Suppressor macrophage (primary cell): ENCODE measurements at regions not wholly inside any gene's neighbourhood (a gene's known extent, or its start where the extent isn't known, plus 50 kb on each side); places are given as distances from the start of the nearest gene placed in this dataset.
"Not testable (repeated sequence)": the region's sequence is repeated elsewhere in the genome, so short reads cannot be mapped to it uniquely, and the experiment has no call there.

Experiments used
- DNase-seq, 4 experiments: peaks; one replicate each; pipeline ENCODE4 v3.0.0-alpha.2; 2020 to 2022

GRCh38 chr11:37263467-37263866 is 665.4 kb upstream of the RAG2 start:
- not testable (repeated sequence) for DNase-seq

- DNase-seq = no peak
These were observed 661.7 kb upstream of the RAG2 start for GRCh38 chr11:37259734-37260133.

- no peak for DNase-seq
These were observed 650.1 kb upstream of the RAG2 start for GRCh38 chr11:37248145-37248544.

GRCh38 chr11:37246092-37246491 is 648.1 kb upstream of the RAG2 start:
- not testable (repeated sequence) for DNase-seq

GRCh38 chr11:37230865-37231264 is 632.8 kb upstream of the RAG2 start:
- no peak for DNase-seq

GRCh38 chr11:37223962-37224361 is 625.9 kb upstream of the RAG2 start:
- no peak for DNase-seq

GRCh38 chr11:37203006-37203405 is 605.0 kb upstream of the RAG2 start:
- no peak for DNase-seq

- no peak for DNase-seq
These were observed 601.0 kb upstream of the RAG2 start for GRCh38 chr11:37199082-37199481.

GRCh38 chr11:37184326-37184725 is 586.3 kb upstream of the RAG2 start:
- no peak for DNase-seq

- DNase-seq = no peak
These were observed 584.0 kb upstream of the RAG2 start for GRCh38 chr11:37182031-37182430.

GRCh38 chr11:37177721-37178120 is 579.7 kb upstream of the RAG2 start:
- DNase-seq = no peak

GRCh38 chr11:37171451-37171850 is 573.4 kb upstream of the RAG2 start:
- DNase-seq = no peak

- DNase-seq = no peak
These were observed 572.3 kb upstream of the RAG2 start for GRCh38 chr11:37170311-37170710.

- not testable (repeated sequence) for DNase-seq
These were observed 547.4 kb upstream of the RAG2 start for GRCh38 chr11:37145434-37145833.

- DNase-seq = no peak
These were observed 544.6 kb upstream of the RAG2 start for GRCh38 chr11:37142591-37142990.

- no peak for DNase-seq
These were observed 543.7 kb upstream of the RAG2 start for GRCh38 chr11:37141707-37142106.

GRCh38 chr11:37135606-37136005 is 537.6 kb upstream of the RAG2 start:
- not testable (repeated sequence) for DNase-seq

GRCh38 chr11:37134637-37135036 is 536.6 kb upstream of the RAG2 start:
- DNase-seq = no peak

GRCh38 chr11:37124384-37124783 is 526.3 kb upstream of the RAG2 start:
- DNase-seq = no peak

- no peak for DNase-seq
These were observed 517.9 kb upstream of the RAG2 start for GRCh38 chr11:37115963-37116362.

- no peak for DNase-seq
These were observed 512.3 kb upstream of the RAG2 start for GRCh38 chr11:37110385-37110784.

- no peak for DNase-seq
These were observed 511.2 kb upstream of the RAG2 start for GRCh38 chr11:37109286-37109585.

GRCh38 chr11:37108436-37109285 is 510.6 kb upstream of the RAG2 start:
- no peak for DNase-seq

GRCh38 chr11:37107831-37108230 is 509.8 kb upstream of the RAG2 start:
- no peak for DNase-seq

GRCh38 chr11:37107415-37107814 is 509.4 kb upstream of the RAG2 start:
- DNase-seq = no peak
